ENCODE measurements at regions not wholly inside any gene's neighbourhood (a gene's known extent, or its start where the extent isn't known, plus 50 kb on each side); places are given as distances from the start of the nearest gene placed in this dataset.

- Histone ChIP-seq H3K27me3 (replicated peaks) (no peaks in the 10 kb centered on the region), H3K27ac (no peak overlapping the region), H3K36me3 (replicated peaks) (no peaks in the 10 kb centered on the region), H3K4me3 (ENCODE audit: low read depth, low read length) (no peak overlapping the region)
- in situ Hi-C loops (cut with HindIII; ENCODE audit: low pct_ligation_motif_present, low sequenced_read_pairs), result no loop called here
- no peak for DNase-seq
- no peak for TF ChIP-seq CTCF (IDR thresholded peaks at IDR 0.05; ENCODE audit: low read depth, low read length, missing control alignments)
These were observed 83.2 kb upstream of the SFMBT2 start for GRCh38 chr10:7493996-7494395.

GRCh38 chr10:7492660-7493046 lies 81.8 kb upstream of the SFMBT2 start:
- DNase-seq, result no peak
- no peaks in the 10 kb centered on the region for H3K27me3 ChIP-seq (replicated peaks)
- TF ChIP-seq CTCF (IDR thresholded peaks at IDR 0.05; ENCODE audit: low read depth, low read length, missing control alignments), result no peak
- in situ Hi-C loops (cut with HindIII; ENCODE audit: low pct_ligation_motif_present, low sequenced_read_pairs), result no loop called here
- H3K4me3 ChIP-seq (ENCODE audit: low read depth, low read length), result no peak overlapping the region
- H3K27ac ChIP-seq, result no peak overlapping the region
- H3K36me3 ChIP-seq (replicated peaks), result no peaks in the 10 kb centered on the region

- DNase-seq, result no peak
- Histone ChIP-seq H3K4me3 (ENCODE audit: low read depth, low read length) (no peak overlapping the region), H3K27ac (no peak overlapping the region), H3K36me3 (replicated peaks) (no peaks in the 10 kb centered on the region), H3K27me3 (replicated peaks) (no peaks in the 10 kb centered on the region)
- in situ Hi-C loops (cut with HindIII; ENCODE audit: low pct_ligation_motif_present, low sequenced_read_pairs), result no loop called here
- TF ChIP-seq CTCF (IDR thresholded peaks at IDR 0.05; ENCODE audit: low read depth, low read length, missing control alignments), result no peak
These were observed 81.3 kb upstream of the SFMBT2 start for GRCh38 chr10:7491949-7492659.

GRCh38 chr10:7491230-7491629 lies 80.4 kb upstream of the SFMBT2 start:
- H3K27ac ChIP-seq, result no peak overlapping the region
- H3K27me3 ChIP-seq (replicated peaks), result no peaks in the 10 kb centered on the region
- H3K4me3 ChIP-seq (ENCODE audit: low read depth, low read length), result no peak overlapping the region
- no peaks in the 10 kb centered on the region for H3K36me3 ChIP-seq (replicated peaks)
- in situ Hi-C loops (cut with HindIII; ENCODE audit: low pct_ligation_motif_present, low sequenced_read_pairs), result no loop called here
- no peak for DNase-seq
- no peak for TF ChIP-seq CTCF (IDR thresholded peaks at IDR 0.05; ENCODE audit: low read depth, low read length, missing control alignments)

GRCh38 chr10:7488418-7488829 lies 77.6 kb upstream of the SFMBT2 start:
- in situ Hi-C loops (cut with HindIII; ENCODE audit: low pct_ligation_motif_present, low sequenced_read_pairs), result no loop called here
- no peak overlapping the region for H3K27ac ChIP-seq
- no peak for TF ChIP-seq CTCF (IDR thresholded peaks at IDR 0.05; ENCODE audit: low read depth, low read length, missing control alignments)
- no peak overlapping the region for H3K4me3 ChIP-seq (ENCODE audit: low read depth, low read length)
- no peaks in the 10 kb centered on the region for H3K36me3 ChIP-seq (replicated peaks)
- peak; percentile 19 for DNase-seq
- no peaks in the 10 kb centered on the region for H3K27me3 ChIP-seq (replicated peaks)

- no peak overlapping the region for H3K27ac ChIP-seq
- H3K4me3 ChIP-seq (ENCODE audit: low read depth, low read length), result no peak overlapping the region
- no peaks in the 10 kb centered on the region for H3K36me3 ChIP-seq (replicated peaks)
- TF ChIP-seq CTCF (IDR thresholded peaks at IDR 0.05; ENCODE audit: low read depth, low read length, missing control alignments), result no peak
- DNase-seq, result no peak
- in situ Hi-C loops (cut with HindIII; ENCODE audit: low pct_ligation_motif_present, low sequenced_read_pairs), result no loop called here
- no peaks in the 10 kb centered on the region for H3K27me3 ChIP-seq (replicated peaks)
These were observed 76.7 kb upstream of the SFMBT2 start for GRCh38 chr10:7487528-7487927.
